GM12875 (cell line): ENCODE measurements at regions not wholly inside any gene's neighbourhood (a gene's known extent, or its start where the extent isn't known, plus 50 kb on each side); places are given as distances from the start of the nearest gene placed in this dataset.

Source experiments
- H3K4me3 ChIP-seq: one replicate; pipeline ENCODE4 v1.5.1; 2011; ENCODE audit warnings: low read depth, low read length, control low read depth
- CTCF ChIP-seq: IDR thresholded peaks from 2 replicates; pipeline ENCODE4 v1.5.1; 2011; ENCODE audit warnings: low read depth, mild to moderate bottlenecking, control low read depth, inconsistent platforms, low read length, moderate library complexity, borderline replicate concordance; ENCODE audit not compliant: insufficient read depth

GRCh38 chr18:44033144-44033701 is 647.5 kb upstream of the SETBP1 start:
- H3K4me3 ChIP-seq, result no peak overlapping the region
- TF ChIP-seq CTCF, result no peak

- no peak for TF ChIP-seq CTCF
These were observed 645.1 kb upstream of the SETBP1 start for GRCh38 chr18:44035554-44035953.

GRCh38 chr18:44036501-44036900 is 644.2 kb upstream of the SETBP1 start:
- no peak for TF ChIP-seq CTCF
- H3K4me3 ChIP-seq, result no peak overlapping the region

More at GRCh38 chr18:44035554-44035953, 645.1 kb upstream of the SETBP1 start:
- H3K4me3 ChIP-seq, result no peak overlapping the region

GRCh38 chr18:44039216-44039615 is 641.5 kb upstream of the SETBP1 start:
- TF ChIP-seq CTCF, result no peak
- H3K4me3 ChIP-seq, result no peak overlapping the region

- TF ChIP-seq CTCF, result no peak
These were observed 640.9 kb upstream of the SETBP1 start for GRCh38 chr18:44039826-44040225.

GRCh38 chr18:44041553-44041952 is 639.1 kb upstream of the SETBP1 start:
- no peak overlapping the region for H3K4me3 ChIP-seq
- no peak for TF ChIP-seq CTCF

More at GRCh38 chr18:44039826-44040225, 640.9 kb upstream of the SETBP1 start:
- H3K4me3 ChIP-seq, result no peak overlapping the region

GRCh38 chr18:44041961-44042360 is 638.7 kb upstream of the SETBP1 start:
- H3K4me3 ChIP-seq, result no peak overlapping the region
- TF ChIP-seq CTCF, result no peak
